Hepatocyte (in vitro differentiated cells): ENCODE measurements at regions not wholly inside any gene's neighbourhood (a gene's known extent, or its start where the extent isn't known, plus 50 kb on each side); places are given as distances from the start of the nearest gene placed in this dataset.

Experiments used
- DNase-seq: peaks from one replicate; pipeline ENCODE4 v3.0.0-alpha.2; 2016; ENCODE audit warnings: low spot score
- H2AFZ ChIP-seq: fragments of 200-600 bp; sonication (generic); 2 replicates; pipeline ENCODE4 v1.6.0; 2016; ENCODE audit warnings: antibody characterized with exemption, mild to moderate bottlenecking
- H3K27ac ChIP-seq: fragments of 200-600 bp; sonication (generic); 2 replicates; pipeline ENCODE4 v1.5.1; 2016; ENCODE audit warnings: mild to moderate bottlenecking
- H3K27me3 ChIP-seq: fragments of 200-600 bp; sonication (generic); 2 replicates; pipeline ENCODE4 v1.6.1; 2016
- H3K36me3 ChIP-seq: fragments of 200-600 bp; sonication (generic); replicated peaks from 2 replicates; pipeline ENCODE4 v1.5.1; 2016; ENCODE audit warnings: low read depth; ENCODE audit not compliant: insufficient read depth
- H3K4me1 ChIP-seq: fragments of 200-600 bp; sonication (generic); 2 replicates; pipeline ENCODE4 v1.5.1; 2016; ENCODE audit warnings: mild to moderate bottlenecking, moderate library complexity; ENCODE audit not compliant: insufficient read depth
- H3K4me2 ChIP-seq: fragments of 200-600 bp; sonication (generic); 2 replicates; pipeline ENCODE4 v1.6.0; 2016
- H3K4me3 ChIP-seq: fragments of 200-600 bp; sonication (generic); 2 replicates; pipeline ENCODE4 v1.5.1; 2016; ENCODE audit warnings: mild to moderate bottlenecking
- H3K79me2 ChIP-seq: fragments of 200-600 bp; sonication (generic); 2 replicates; pipeline ENCODE4 v1.6.0; 2017; ENCODE audit warnings: mild to moderate bottlenecking
- H3K9me2 ChIP-seq: fragments of 200-600 bp; sonication (generic); replicated peaks from 2 replicates; pipeline ENCODE4 v1.6.0; 2017; ENCODE audit warnings: mild to moderate bottlenecking; ENCODE audit not compliant: insufficient read depth
- H3K9me3 ChIP-seq: fragments of 200-600 bp; sonication (generic); 2 replicates; pipeline ENCODE4 v1.5.1; 2016; ENCODE audit warnings: low read depth, mild to moderate bottlenecking
- H4K20me1 ChIP-seq: fragments of 200-600 bp; sonication (generic); 2 replicates; pipeline ENCODE4 v1.6.0; 2016; ENCODE audit warnings: mild to moderate bottlenecking; ENCODE audit not compliant: insufficient read depth, poor library complexity, severe bottlenecking
- EZH2 ChIP-seq: fragments of 200-600 bp; sonication (generic); IDR thresholded peaks from 2 replicates; pipeline ENCODE4 v1.6.1; 2016; ENCODE audit warnings: antibody characterized with exemption, mild to moderate bottlenecking, borderline replicate concordance
- EZH2phosphoT487 ChIP-seq: fragments of 200-600 bp; sonication (generic); IDR thresholded peaks from one replicate; pipeline ENCODE4 v1.6.1; 2018; ENCODE audit warnings: antibody characterized with exemption, mild to moderate bottlenecking, low read depth, moderate library complexity; ENCODE audit not compliant: unreplicated experiment, severe bottlenecking
- WGBS: methylation state at CpG from one replicate; pipeline ENCODE4 v1.1.6; 2016; ENCODE audit warnings: low lambda C conversion rate; ENCODE audit errors: missing lambda C conversion rate; 5-methylcytosine and 5-hydroxymethylcytosine counted together
- TF ChIP-seq, protein P1 (sequence below): fragments of 200-600 bp; sonication (generic); IDR thresholded peaks from 2 replicates; pipeline ENCODE4 v1.5.1; 2016; ENCODE audit warnings: antibody characterized with exemption, mild to moderate bottlenecking; ENCODE audit not compliant: poor library complexity

DNA sequence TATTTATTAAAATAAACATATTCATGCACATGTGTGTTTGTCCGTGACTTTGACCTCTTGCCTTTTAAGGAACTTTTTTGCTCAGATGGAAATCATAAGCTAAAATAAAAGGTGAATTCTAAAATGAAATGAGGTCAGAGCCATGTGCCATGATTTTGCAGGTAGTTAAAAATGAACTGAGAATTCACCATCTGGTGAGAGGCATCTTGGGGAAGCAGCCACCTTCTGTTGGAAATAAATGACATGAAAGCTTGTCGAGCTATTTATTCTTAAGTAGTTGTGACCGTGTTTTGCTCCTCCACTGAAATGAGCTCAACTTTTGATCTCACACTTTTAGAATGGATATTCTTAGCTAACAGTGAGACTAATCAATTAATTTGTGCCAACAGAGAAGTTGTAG lies 56.8 kb upstream of the CNOT2 start:
- no peaks in the 10 kb centered on the region for H3K27me3 ChIP-seq
- no peak overlapping the region for H3K27ac ChIP-seq
- DNase-seq, result no peak
- H3K4me3 ChIP-seq, result no peak overlapping the region
- H3K4me2 ChIP-seq, result no peak overlapping the region
- 95% methylated on average over 3 of the region's 3 CpGs for WGBS
- no peaks in the 10 kb centered on the region for H3K9me3 ChIP-seq
- TF ChIP-seq, protein P1, sequence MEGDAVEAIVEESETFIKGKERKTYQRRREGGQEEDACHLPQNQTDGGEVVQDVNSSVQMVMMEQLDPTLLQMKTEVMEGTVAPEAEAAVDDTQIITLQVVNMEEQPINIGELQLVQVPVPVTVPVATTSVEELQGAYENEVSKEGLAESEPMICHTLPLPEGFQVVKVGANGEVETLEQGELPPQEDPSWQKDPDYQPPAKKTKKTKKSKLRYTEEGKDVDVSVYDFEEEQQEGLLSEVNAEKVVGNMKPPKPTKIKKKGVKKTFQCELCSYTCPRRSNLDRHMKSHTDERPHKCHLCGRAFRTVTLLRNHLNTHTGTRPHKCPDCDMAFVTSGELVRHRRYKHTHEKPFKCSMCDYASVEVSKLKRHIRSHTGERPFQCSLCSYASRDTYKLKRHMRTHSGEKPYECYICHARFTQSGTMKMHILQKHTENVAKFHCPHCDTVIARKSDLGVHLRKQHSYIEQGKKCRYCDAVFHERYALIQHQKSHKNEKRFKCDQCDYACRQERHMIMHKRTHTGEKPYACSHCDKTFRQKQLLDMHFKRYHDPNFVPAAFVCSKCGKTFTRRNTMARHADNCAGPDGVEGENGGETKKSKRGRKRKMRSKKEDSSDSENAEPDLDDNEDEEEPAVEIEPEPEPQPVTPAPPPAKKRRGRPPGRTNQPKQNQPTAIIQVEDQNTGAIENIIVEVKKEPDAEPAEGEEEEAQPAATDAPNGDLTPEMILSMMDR, result no peak
- TF ChIP-seq EZH2phosphoT487 (no peak), EZH2 (no peak)
- H3K9me2 ChIP-seq, result no peaks in the 10 kb centered on the region
- no peaks in the 10 kb centered on the region for H4K20me1 ChIP-seq
- H2AFZ ChIP-seq, result no peak overlapping the region
- no peaks in the 10 kb centered on the region for H3K36me3 ChIP-seq
- no peaks in the 10 kb centered on the region for H3K4me1 ChIP-seq
- no peaks in the 10 kb centered on the region for H3K79me2 ChIP-seq

DNA sequence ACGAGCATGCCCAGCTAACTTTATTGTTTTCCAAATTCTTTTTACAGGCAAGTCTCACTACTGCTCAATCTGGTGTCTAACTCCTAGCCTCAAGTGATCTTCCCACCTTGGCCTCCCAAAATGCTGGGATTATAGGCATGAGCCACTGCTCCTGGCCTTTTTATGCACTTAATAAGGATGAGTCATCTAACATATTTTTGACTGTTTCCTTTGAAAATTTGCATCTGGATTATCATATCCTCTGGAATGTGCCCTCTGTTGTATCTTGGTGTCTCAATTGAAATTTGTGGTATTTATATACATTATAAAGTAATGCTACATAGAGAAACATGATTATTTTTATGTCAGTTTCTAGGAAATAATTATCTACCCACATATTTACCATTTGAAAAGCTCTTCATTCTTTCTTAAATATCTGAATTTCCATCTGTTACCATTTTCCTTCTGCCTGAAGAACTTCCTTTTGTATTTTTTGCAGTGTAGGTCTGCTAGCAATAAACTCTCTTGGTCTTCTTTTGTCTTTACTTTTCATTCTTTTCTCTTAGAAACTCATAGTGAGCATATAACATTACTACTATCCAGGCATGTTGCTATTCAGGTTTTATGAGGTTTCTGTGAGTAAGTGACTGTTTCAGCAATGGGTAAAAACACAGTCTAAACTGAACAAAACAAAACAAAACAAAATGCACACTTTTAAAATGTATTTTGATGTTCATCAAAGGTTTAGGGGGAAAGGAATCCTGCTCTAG lies 52.8 kb upstream of the CNOT2 start:
- H3K36me3 ChIP-seq, result no peaks in the 10 kb centered on the region
- TF ChIP-seq EZH2phosphoT487 (no peak), EZH2 (no peak)
- TF ChIP-seq, protein P1, result no peak
- H3K9me3 ChIP-seq, result no peaks in the 10 kb centered on the region
- H4K20me1 ChIP-seq, result no peaks in the 10 kb centered on the region
- no peak overlapping the region for H3K4me3 ChIP-seq
- H3K27ac ChIP-seq, result no peak overlapping the region
- H3K9me2 ChIP-seq, result no peaks in the 10 kb centered on the region
- no peak for DNase-seq
- no peaks in the 10 kb centered on the region for H3K79me2 ChIP-seq
- H2AFZ ChIP-seq, result no peak overlapping the region
- H3K27me3 ChIP-seq, result no peaks in the 10 kb centered on the region
- no peaks in the 10 kb centered on the region for H3K4me1 ChIP-seq
- no peak overlapping the region for H3K4me2 ChIP-seq
- whole genome bisulfite sequencing, result 80% methylated on average over 1 of the region's 1 CpG
